GM21576 (cell line): ENCODE measurements at regions not wholly inside any gene's neighbourhood (a gene's known extent, or its start where the extent isn't known, plus 50 kb on each side); places are given as distances from the start of the nearest gene placed in this dataset.
"Not testable (repeated sequence)": the region's sequence is repeated elsewhere in the genome, so short reads cannot be mapped to it uniquely, and the experiment has no call there.

ENCODE experiments used
- ATAC-seq: cut with Tn5 transposase; IDR thresholded peaks from one replicate; pipeline ENCODE4 v1.9.1; 2021; ENCODE audit warnings: mild to moderate bottlenecking, moderate library complexity; ENCODE audit not compliant: unreplicated experiment

GRCh38 chr16:65756163-65756562 is 610.3 kb upstream of the CDH5 start:
- no peak for ATAC-seq

- no peak for ATAC-seq
Observed at GRCh38 chr16:65754820-65755691, 611.4 kb upstream of the CDH5 start.

GRCh38 chr16:65752522-65752844 is 614.0 kb upstream of the CDH5 start:
- no peak for ATAC-seq

GRCh38 chr16:65751622-65752521 is 614.6 kb upstream of the CDH5 start:
- no peak for ATAC-seq

- no peak for ATAC-seq
Observed at GRCh38 chr16:65749506-65749905, 617.0 kb upstream of the CDH5 start.

GRCh38 chr16:65746941-65747340 is 619.5 kb upstream of the CDH5 start:
- ATAC-seq, result no peak

GRCh38 chr16:65745201-65745708 is 621.2 kb upstream of the CDH5 start:
- ATAC-seq, result no peak

GRCh38 chr16:65744401-65744800 is 622.1 kb upstream of the CDH5 start:
- ATAC-seq, result no peak

- ATAC-seq, result no peak
Observed at GRCh38 chr16:65743558-65743957, 621.7 kb upstream of the CDH11 start.

GRCh38 chr16:65740711-65741110 is 618.8 kb upstream of the CDH11 start:
- ATAC-seq, result no peak

- ATAC-seq, result no peak
Observed at GRCh38 chr16:65739518-65739917, 617.7 kb upstream of the CDH11 start.

GRCh38 chr16:65737831-65738230 is 616.0 kb upstream of the CDH11 start:
- no peak for ATAC-seq

- ATAC-seq, result not testable (repeated sequence)
Observed at GRCh38 chr16:65735615-65736014, 613.8 kb upstream of the CDH11 start.

GRCh38 chr16:65733721-65734120 is 611.9 kb upstream of the CDH11 start:
- no peak for ATAC-seq

- ATAC-seq, result no peak
Observed at GRCh38 chr16:65731833-65732232, 610.0 kb upstream of the CDH11 start.

GRCh38 chr16:65728652-65729051 is 606.8 kb upstream of the CDH11 start:
- ATAC-seq, result no peak

- ATAC-seq, result no peak
Observed at GRCh38 chr16:65728167-65728566, 606.3 kb upstream of the CDH11 start.

- ATAC-seq, result no peak
Observed at GRCh38 chr16:65727534-65728137, 605.8 kb upstream of the CDH11 start.

- no peak for ATAC-seq
Observed at GRCh38 chr16:65725156-65725845, 603.4 kb upstream of the CDH11 start.

GRCh38 chr16:65722429-65722828 is 600.6 kb upstream of the CDH11 start:
- ATAC-seq, result no peak

- ATAC-seq, result no peak
Observed at GRCh38 chr16:65717846-65718245, 596.0 kb upstream of the CDH11 start.
